HFF-Myc (cell line): ENCODE measurements at regions not wholly inside any gene's neighbourhood (a gene's known extent, or its start where the extent isn't known, plus 50 kb on each side); places are given as distances from the start of the nearest gene placed in this dataset.
A peak's percentile ranks its signal among the peaks of the same experiment; 100 is the strongest.

ENCODE experiments used
- DNase-seq: peaks from one replicate; pipeline ENCODE4 v3.0.0-alpha.2; 2011; ENCODE audit warnings: low read depth; ENCODE audit errors: extremely low read depth
- H3K4me3 ChIP-seq: replicated peaks from 2 replicates; pipeline ENCODE4 v1.5.1; 2011; ENCODE audit warnings: low read depth, mild to moderate bottlenecking, control low read depth, low read length
- TF ChIP-seq, protein P1 (sequence below): IDR thresholded peaks from 2 replicates; pipeline ENCODE4 v1.5.1; 2012; ENCODE audit warnings: mild to moderate bottlenecking, low read depth, low read length, control low read depth; ENCODE audit errors: missing control alignments

DNA sequence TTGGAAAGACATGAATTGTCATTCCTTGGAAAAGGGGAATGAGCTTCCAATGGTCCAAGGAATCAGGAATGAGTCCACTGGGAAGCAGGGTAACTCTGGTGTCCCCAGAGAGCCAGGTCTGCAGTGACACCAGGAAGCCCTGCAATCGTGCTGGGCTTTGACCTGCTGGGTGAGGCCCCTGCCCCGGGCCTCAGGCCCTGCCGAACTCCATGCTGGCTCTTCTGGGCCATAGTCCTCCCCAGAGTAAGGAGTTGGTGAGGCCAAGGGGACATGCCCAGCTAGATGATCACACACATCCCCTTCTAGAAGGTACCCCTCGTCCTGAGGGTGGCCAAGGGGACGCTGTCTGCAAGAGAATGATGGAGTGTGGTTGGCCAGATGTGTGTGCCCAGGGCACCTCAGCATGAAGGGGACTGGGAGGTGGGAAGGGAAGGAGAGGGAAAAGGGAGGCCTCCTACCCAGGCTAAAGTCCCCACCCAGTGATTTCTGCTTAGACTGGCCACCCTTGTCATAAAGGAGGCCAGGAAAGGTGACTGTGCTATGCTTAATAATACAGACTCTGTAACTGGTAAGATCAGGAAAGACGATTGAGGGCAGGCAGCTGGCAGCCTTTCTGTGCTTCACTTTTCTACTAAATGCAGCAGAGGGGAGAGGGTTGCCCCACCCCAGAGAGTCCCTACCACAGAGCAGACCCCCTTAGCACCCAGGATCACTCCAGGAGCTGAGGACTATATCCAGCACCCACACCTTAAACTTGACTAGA lies 119.3 kb downstream of the SNX5 start:
- TF ChIP-seq, protein P1, sequence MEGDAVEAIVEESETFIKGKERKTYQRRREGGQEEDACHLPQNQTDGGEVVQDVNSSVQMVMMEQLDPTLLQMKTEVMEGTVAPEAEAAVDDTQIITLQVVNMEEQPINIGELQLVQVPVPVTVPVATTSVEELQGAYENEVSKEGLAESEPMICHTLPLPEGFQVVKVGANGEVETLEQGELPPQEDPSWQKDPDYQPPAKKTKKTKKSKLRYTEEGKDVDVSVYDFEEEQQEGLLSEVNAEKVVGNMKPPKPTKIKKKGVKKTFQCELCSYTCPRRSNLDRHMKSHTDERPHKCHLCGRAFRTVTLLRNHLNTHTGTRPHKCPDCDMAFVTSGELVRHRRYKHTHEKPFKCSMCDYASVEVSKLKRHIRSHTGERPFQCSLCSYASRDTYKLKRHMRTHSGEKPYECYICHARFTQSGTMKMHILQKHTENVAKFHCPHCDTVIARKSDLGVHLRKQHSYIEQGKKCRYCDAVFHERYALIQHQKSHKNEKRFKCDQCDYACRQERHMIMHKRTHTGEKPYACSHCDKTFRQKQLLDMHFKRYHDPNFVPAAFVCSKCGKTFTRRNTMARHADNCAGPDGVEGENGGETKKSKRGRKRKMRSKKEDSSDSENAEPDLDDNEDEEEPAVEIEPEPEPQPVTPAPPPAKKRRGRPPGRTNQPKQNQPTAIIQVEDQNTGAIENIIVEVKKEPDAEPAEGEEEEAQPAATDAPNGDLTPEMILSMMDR = no peak
- peak overlapping the region; percentile 2 for H3K4me3 ChIP-seq
- no peak for DNase-seq

DNA sequence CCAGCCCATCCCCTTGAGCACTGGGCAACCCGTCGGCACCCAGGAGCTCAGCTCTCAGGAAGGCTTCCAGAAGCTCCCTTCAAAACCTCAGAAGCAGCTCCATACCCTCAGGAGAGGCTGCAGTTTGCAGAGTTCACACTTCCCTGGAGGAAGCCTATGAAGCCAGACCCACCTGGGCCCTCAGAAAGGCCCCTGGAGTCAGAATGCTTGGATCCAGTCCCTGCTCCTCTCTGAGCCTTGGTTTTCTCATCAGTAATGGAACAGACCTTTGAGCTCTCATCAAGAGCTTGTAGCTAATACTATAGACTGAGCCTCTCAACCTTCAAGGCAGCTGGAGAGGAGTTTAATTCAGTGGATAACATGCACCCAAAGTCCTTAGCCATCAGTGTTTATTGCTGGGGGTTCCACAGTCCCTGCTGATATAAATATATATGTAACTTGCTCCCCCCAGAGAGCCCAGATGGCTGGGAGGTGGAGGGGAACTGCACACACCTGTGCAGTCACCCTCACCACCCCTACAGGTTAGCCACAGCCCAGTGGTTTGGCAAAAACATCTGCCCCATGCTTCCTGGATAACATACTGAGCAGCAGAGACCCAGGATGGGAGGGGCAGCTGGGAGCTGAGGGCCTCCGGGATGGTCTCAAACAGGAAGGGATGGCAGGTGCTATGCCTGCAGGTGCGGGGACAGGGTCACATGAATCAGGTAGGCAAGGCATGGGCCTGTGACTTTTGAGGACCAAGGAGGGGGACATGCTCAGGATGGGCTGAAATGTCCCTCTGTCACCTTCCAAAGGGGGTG lies 120.1 kb downstream of the SNX5 start:
- DNase-seq = no peak
- TF ChIP-seq, protein P1 = no peak
- H3K4me3 ChIP-seq = 0 out of 2 replicates have a peak overlapping the region, but pooled peaks have one; percentile 0

DNA sequence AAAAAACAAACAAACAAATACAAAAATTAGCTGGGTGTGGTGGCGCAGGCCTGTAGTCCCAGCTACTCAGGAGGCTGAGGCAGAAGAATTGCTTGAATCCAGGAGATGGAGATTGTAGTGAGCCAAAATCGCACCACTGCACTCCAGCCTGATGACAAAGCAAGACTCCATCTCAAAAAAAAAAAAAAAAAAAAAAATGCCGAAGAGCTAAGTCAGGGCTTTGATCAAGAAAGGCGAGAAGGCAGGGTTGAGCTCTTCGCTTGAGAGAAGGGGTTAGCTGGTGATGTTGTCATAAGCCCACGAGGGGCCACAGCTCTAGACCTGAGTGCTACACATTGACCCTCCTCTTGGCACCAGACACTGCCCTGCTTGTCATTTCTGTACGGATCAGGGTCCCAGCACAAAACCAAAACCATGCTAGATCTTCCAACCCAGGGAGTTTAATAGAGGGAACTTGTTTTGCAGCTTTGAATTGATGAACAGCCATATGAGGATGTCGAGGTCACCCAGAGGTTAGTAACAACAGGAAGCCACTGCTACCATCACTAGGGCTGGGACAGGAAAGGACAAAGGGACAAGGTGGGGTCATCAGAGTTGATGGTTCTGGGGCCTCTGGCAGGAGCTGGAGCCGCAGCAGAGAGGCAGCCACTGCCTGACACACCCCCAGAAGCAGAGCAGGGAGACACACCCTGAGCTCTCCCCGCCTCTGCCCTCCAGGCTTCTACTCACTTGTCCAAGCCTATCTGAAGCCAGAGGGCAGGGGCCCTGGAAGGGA lies 122.7 kb downstream of the SNX5 start:
- no peak overlapping the region for H3K4me3 ChIP-seq
- TF ChIP-seq, protein P1 = no peak
- DNase-seq = no peak

DNA sequence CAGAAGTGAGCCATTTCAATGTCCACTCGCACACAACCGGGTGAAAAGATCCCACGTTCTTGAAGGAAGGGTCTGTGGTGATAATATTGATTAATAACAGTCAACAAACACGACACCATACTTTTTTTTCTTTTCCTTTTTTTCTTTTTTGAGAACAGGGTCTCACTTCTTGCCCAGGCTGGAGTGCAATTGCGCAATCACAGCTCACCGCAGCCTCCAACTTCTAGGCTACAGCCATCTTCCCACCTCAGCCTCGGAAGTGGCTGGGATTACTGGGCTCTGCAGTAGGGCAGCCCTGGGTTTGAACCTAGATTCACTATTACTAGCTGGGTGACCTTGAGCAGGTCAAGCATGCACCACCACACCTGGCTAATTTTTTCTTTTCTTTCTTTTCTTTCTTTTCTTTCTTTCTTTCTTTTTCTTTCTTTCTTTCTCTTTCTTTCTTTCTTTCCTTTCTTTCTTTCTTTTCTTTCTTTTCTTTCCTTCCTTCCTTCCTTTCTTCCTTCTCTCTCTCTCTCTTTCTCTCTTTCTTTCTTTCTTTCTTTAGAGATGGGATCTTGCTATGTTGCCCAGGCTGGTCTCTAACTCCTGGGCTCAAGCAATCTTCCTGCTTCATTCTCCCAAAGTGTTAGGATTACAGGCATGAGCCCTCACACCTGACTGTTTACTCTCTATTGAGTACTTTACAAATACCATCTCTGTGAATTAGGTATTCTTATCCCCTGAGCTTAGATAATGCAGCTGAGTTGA lies 123.9 kb downstream of the SNX5 start:
- no peak overlapping the region for H3K4me3 ChIP-seq
- TF ChIP-seq, protein P1 = no peak
- no peak for DNase-seq

DNA sequence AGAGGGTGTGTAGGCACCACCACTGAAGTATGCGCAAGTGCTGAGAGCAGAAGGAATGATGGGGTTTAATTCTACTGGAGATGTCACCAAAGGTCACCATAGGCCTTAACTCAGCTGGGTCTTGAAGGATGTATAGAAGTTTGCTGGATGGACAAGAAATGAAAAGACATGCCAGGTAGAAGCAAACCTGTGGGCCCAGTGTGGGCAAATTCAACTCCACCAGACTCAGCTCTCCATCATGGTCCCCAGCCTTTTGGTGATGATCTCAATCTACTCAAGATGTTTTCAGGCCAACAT lies 124.5 kb downstream of the SNX5 start:
- no peak for DNase-seq
- no peak overlapping the region for H3K4me3 ChIP-seq
- TF ChIP-seq, protein P1 = no peak
